Esophagus muscularis mucosa (tissue), 3 donors: ENCODE measurements at regions not wholly inside any gene's neighbourhood (a gene's known extent, or its start where the extent isn't known, plus 50 kb on each side); places are given as distances from the start of the nearest gene placed in this dataset.

Experiments
- CTCF ChIP-seq, 3 experiments: fragments of 200-600 bp in 2 of 3; fragments of 450-650 bp in 1 of 3; sonication (generic) in 2 of 3; IDR thresholded peaks; one replicate each; pipeline ENCODE4 v1.5.1; 2017 to 2019; ENCODE audit warnings: antibody characterized with exemption in 3 of 3, mild to moderate bottlenecking in 2 of 3, moderate library complexity in 1 of 3
- POLR2AphosphoS5 ChIP-seq, 2 donors: sonication (generic); formaldehyde crosslinking; IDR thresholded peaks; one replicate each; pipeline ENCODE4 v1.6.1; 2017; ENCODE audit warnings: antibody characterized with exemption in 2 of 2

GRCh38 chr6:141463237-141463977 is 669.3 kb upstream of the GJE1 start:
- no peak for TF ChIP-seq CTCF (IDR thresholded peaks at IDR 0.05)
- TF ChIP-seq POLR2AphosphoS5 (IDR thresholded peaks at IDR 0.05) = no peak
